Stomach (tissue), 4 donors: ENCODE measurements at regions not wholly inside any gene's neighbourhood (a gene's known extent, or its start where the extent isn't known, plus 50 kb on each side); places are given as distances from the start of the nearest gene placed in this dataset.

Experiments used
- POLR2A ChIP-seq, 4 donors: fragments of 450-650 bp; IDR thresholded peaks; one replicate each; pipeline ENCODE4 v1.6.1; 2016; ENCODE audit warnings: antibody characterized with exemption in 4 of 4, control low read depth in 2 of 4, mild to moderate bottlenecking in 1 of 4, moderate library complexity in 1 of 4
- TF ChIP-seq, protein P1 (sequence below), 7 experiments: fragments of 450-650 bp in 4 of 7; fragments of 200-600 bp in 3 of 7; sonication (generic) in 3 of 7; IDR thresholded peaks; one replicate each; pipeline ENCODE4 v1.5.1; 2016 to 2019; ENCODE audit warnings: antibody characterized with exemption in 7 of 7, control low read depth in 2 of 7, mild to moderate bottlenecking in 1 of 7

DNA sequence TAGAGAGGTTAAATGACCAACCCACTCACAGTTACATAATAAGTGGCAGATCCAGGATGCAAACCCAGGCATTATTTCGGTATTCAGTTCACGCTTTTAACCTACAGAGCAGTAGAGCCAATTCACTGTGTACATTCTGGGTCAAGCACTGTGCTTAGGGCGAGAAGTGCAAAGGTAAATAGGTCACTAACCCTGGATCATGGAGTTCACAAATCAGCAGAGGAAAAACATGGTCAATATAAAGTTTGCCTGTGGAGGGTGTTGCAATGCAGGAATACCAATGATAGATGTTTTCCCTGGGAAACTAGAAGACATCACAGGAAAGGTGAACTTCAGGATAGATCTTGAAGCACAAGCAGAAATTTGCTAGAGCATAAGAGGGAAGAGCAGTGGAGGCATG, 253.4 kb upstream of the NFIA start:
- TF ChIP-seq, protein P1, sequence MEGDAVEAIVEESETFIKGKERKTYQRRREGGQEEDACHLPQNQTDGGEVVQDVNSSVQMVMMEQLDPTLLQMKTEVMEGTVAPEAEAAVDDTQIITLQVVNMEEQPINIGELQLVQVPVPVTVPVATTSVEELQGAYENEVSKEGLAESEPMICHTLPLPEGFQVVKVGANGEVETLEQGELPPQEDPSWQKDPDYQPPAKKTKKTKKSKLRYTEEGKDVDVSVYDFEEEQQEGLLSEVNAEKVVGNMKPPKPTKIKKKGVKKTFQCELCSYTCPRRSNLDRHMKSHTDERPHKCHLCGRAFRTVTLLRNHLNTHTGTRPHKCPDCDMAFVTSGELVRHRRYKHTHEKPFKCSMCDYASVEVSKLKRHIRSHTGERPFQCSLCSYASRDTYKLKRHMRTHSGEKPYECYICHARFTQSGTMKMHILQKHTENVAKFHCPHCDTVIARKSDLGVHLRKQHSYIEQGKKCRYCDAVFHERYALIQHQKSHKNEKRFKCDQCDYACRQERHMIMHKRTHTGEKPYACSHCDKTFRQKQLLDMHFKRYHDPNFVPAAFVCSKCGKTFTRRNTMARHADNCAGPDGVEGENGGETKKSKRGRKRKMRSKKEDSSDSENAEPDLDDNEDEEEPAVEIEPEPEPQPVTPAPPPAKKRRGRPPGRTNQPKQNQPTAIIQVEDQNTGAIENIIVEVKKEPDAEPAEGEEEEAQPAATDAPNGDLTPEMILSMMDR (IDR thresholded peaks at IDR 0.05), result no peak
- no peak for TF ChIP-seq POLR2A (IDR thresholded peaks at IDR 0.05)
